HepG2 (cell line): ENCODE measurements at regions not wholly inside any gene's neighbourhood (a gene's known extent, or its start where the extent isn't known, plus 50 kb on each side); places are given as distances from the start of the nearest gene placed in this dataset.

Experiments
- AHR ChIP-seq: IDR thresholded peaks from 2 replicates; pipeline ENCODE4 v1.6.1; 2018; ENCODE audit warnings: missing genetic modification reagents, missing compliant biosample characterization
- ARNTL ChIP-seq: sonication (generic); formaldehyde crosslinking; IDR thresholded peaks from 2 replicates; pipeline ENCODE4 v1.4.0; 2020; ENCODE audit warnings: mild to moderate bottlenecking, missing genetic modification reagents
- CBFB ChIP-seq: sonication (generic); formaldehyde crosslinking; IDR thresholded peaks from 2 replicates; pipeline ENCODE4 v1.4.0; 2020; ENCODE audit warnings: missing genetic modification reagents
- CSRNP2 ChIP-seq: sonication (generic); formaldehyde crosslinking; conservative IDR thresholded peaks from 2 replicates; pipeline ENCODE4 v1.8.0; 2022; ENCODE audit warnings: low read depth, missing genetic modification reagents
- ESRRA ChIP-seq: sonication (generic); formaldehyde crosslinking; IDR thresholded peaks from 2 replicates; pipeline ENCODE4 v1.5.1; 2020; ENCODE audit warnings: mild to moderate bottlenecking, low read depth, missing genetic modification reagents
- GPN1 ChIP-seq: sonication (generic); formaldehyde crosslinking; IDR thresholded peaks from 2 replicates; pipeline ENCODE4 v1.5.1; 2020; ENCODE audit warnings: missing genetic modification reagents, borderline replicate concordance
- ISX ChIP-seq: sonication (generic); formaldehyde crosslinking; conservative IDR thresholded peaks from 2 replicates; pipeline ENCODE4 v1.5.0; 2020; ENCODE audit warnings: missing genetic modification reagents
- JARID2 ChIP-seq: sonication (generic); formaldehyde crosslinking; IDR thresholded peaks from 2 replicates; pipeline ENCODE4 v1.8.1; 2023; ENCODE audit warnings: missing genetic modification reagents, inconsistent platforms; ENCODE audit not compliant: insufficient replicate concordance
- MBD4 ChIP-seq: IDR thresholded peaks from 2 replicates; pipeline ENCODE4 v1.6.1; 2012; ENCODE audit warnings: low read length, inconsistent platforms, borderline replicate concordance
- MED8 ChIP-seq: sonication (generic); formaldehyde crosslinking; IDR thresholded peaks from 2 replicates; pipeline ENCODE4 v1.8.1; 2023; ENCODE audit warnings: mild to moderate bottlenecking, missing genetic modification reagents; ENCODE audit not compliant: insufficient replicate concordance
- NFATC3 ChIP-seq: sonication (generic); formaldehyde crosslinking; IDR thresholded peaks from 2 replicates; pipeline ENCODE4 v1.5.1; 2020; ENCODE audit warnings: mild to moderate bottlenecking, missing genetic modification reagents
- NR2F6 ChIP-seq, 2 experiments: IDR thresholded peaks; 2 replicates each; pipeline ENCODE4 v1.6.1; 2016; ENCODE audit warnings: antibody characterized with exemption in 1 of 2, mild to moderate bottlenecking in 1 of 2
- REPIN1 ChIP-seq: sonication (generic); formaldehyde crosslinking; IDR thresholded peaks from 2 replicates; pipeline ENCODE4 v1.8.0; 2022; ENCODE audit warnings: missing genetic modification reagents, low read depth, mild to moderate bottlenecking, borderline replicate concordance
- RFXAP ChIP-seq: sonication (generic); formaldehyde crosslinking; IDR thresholded peaks from 2 replicates; pipeline ENCODE4 v1.4.0; 2020; ENCODE audit warnings: missing genetic modification reagents, borderline replicate concordance
- SALL2 ChIP-seq: sonication (generic); formaldehyde crosslinking; IDR thresholded peaks from 2 replicates; pipeline ENCODE4 v1.8.1; 2023; ENCODE audit warnings: mild to moderate bottlenecking, missing genetic modification reagents, inconsistent platforms
- XRCC5 ChIP-seq: fragments of 200-400 bp; formaldehyde crosslinking; optimal IDR thresholded peaks from 2 replicates; pipeline ENCODE3; 2017; ENCODE audit warnings: mild to moderate bottlenecking, low read length
- ZFY ChIP-seq: sonication (generic); formaldehyde crosslinking; IDR thresholded peaks from 2 replicates; pipeline ENCODE4 v1.4.0; 2020; ENCODE audit warnings: missing genetic modification reagents
- ZNF549 ChIP-seq: sonication (generic); formaldehyde crosslinking; IDR thresholded peaks from 2 replicates; pipeline ENCODE4 v1.5.0; 2020; ENCODE audit warnings: missing genetic modification reagents
- ZNF552 ChIP-seq: sonication (generic); formaldehyde crosslinking; IDR thresholded peaks from 2 replicates; pipeline ENCODE4 v1.9.0; 2022; ENCODE audit warnings: missing genetic modification reagents, mild to moderate bottlenecking, borderline replicate concordance
- ZNF563 ChIP-seq: sonication (generic); formaldehyde crosslinking; IDR thresholded peaks from 2 replicates; pipeline ENCODE4 v1.8.0; 2022; ENCODE audit warnings: mild to moderate bottlenecking, moderate library complexity, missing genetic modification reagents
- ZNF816 ChIP-seq: sonication (generic); formaldehyde crosslinking; IDR thresholded peaks from 2 replicates; pipeline ENCODE4 v1.8.0; 2022; ENCODE audit warnings: missing genetic modification reagents, mild to moderate bottlenecking, borderline replicate concordance
- ZUFSP ChIP-seq: sonication (generic); formaldehyde crosslinking; IDR thresholded peaks from 2 replicates; pipeline ENCODE4 v1.9.0; 2021; ENCODE audit warnings: missing genetic modification reagents, mild to moderate bottlenecking, borderline replicate concordance
- TF ChIP-seq, protein P1 (sequence below): sonication (generic); formaldehyde crosslinking; IDR thresholded peaks from 2 replicates; pipeline ENCODE4 v1.5.1; 2020; ENCODE audit warnings: mild to moderate bottlenecking, missing genetic modification reagents, moderate library complexity
- TF ChIP-seq, protein P2 (sequence below): IDR thresholded peaks from 2 replicates; pipeline ENCODE4 v1.6.1; 2012; ENCODE audit warnings: low read depth, low read length, improper control_type of control experiment

DNA sequence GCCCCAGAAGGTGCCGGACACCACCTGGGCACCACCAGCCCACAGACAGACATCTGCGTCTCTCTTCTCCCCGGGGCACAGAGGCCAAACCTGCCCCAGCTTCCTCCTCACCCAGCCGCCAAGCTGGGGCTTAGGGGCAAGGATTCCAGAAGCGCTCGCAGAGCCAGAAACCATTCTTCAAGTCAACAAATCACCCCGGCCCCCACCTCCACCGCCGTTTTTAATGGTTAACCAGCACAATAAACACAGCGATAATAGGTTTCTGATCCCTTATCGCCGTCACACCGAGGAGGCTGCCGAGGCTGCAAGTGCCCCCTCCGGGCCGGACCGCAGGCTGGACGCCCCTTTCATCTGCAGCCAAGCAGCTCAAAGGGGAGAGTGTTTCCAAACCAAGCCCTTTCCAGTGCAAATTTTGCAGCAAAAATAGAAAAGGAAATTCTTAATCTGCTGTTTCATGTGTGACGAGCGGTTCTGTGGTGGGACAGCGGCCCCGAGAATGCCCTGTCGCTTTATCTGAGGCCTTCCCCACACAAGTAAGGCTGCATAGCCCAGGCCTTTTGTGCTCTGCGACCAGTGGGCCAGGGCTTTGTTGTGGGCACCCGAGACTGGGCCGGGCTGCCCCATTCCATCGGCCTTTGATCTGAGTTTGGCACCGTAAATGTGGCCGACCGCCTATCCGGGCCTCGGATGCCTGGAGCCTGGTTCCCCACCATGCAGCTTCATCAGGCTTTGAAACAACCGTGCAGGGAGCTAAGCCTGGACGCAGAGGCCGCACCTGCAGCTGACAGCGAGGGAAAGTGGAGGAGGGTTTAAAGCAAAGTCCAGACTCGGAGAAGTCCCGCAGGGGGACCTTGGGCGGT is 83.2 kb downstream of the FOXL3 start (continued):
- peak; percentile 28; the same call in 1 of the 2 replicates for TF ChIP-seq ESRRA (CRISPR knock-in tag)
- no peak for TF ChIP-seq ZUFSP
- no peak for TF ChIP-seq ZNF563 (CRISPR knock-in tag)
- TF ChIP-seq NFATC3 (CRISPR knock-in tag) = no peak
- peak; percentile 55; the same call in 1 of the 2 replicates for TF ChIP-seq ARNTL
- peak; percentile 39; the same call in 1 of the 2 replicates for TF ChIP-seq RFXAP (CRISPR knock-in tag)
- TF ChIP-seq, protein P1, sequence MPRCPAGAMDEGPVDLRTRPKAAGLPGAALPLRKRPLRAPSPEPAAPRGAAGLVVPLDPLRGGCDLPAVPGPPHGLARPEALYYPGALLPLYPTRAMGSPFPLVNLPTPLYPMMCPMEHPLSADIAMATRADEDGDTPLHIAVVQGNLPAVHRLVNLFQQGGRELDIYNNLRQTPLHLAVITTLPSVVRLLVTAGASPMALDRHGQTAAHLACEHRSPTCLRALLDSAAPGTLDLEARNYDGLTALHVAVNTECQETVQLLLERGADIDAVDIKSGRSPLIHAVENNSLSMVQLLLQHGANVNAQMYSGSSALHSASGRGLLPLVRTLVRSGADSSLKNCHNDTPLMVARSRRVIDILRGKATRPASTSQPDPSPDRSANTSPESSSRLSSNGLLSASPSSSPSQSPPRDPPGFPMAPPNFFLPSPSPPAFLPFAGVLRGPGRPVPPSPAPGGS (CRISPR knock-in tag) = no peak; the same call in 1 of the 2 replicates
- TF ChIP-seq CBFB (CRISPR knock-in tag) = peak; percentile 80; the same call in 1 of the 2 replicates
- no peak for TF ChIP-seq MBD4
- TF ChIP-seq ZNF552 = no peak
- TF ChIP-seq, protein P2, sequence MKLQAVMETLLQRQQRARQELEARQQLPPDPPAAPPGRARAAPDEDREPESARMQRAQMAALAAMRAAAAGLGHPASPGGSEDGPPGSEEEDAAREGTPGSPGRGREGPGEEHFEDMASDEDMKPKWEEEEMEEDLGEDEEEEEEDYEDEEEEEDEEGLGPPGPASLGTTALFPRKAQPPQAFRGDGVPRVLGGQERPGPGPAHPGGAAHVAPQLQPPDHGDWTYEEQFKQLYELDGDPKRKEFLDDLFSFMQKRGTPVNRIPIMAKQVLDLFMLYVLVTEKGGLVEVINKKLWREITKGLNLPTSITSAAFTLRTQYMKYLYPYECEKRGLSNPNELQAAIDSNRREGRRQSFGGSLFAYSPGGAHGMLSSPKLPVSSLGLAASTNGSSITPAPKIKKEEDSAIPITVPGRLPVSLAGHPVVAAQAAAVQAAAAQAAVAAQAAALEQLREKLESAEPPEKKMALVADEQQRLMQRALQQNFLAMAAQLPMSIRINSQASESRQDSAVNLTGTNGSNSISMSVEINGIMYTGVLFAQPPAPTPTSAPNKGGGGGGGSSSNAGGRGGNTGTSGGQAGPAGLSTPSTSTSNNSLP = peak; percentile 62
- 0 out of 2 replicates have a peak, but pooled peaks have one; percentile 2 for TF ChIP-seq SALL2 (CRISPR knock-in tag)
- peak; percentile 91 for TF ChIP-seq XRCC5
- no peak for TF ChIP-seq AHR
- TF ChIP-seq ISX (CRISPR knock-in tag) = no peak
- no peak for TF ChIP-seq GPN1 (CRISPR knock-in tag)
- TF ChIP-seq JARID2 (CRISPR knock-in tag) = no peak
- TF ChIP-seq ZNF816 = no peak
- TF ChIP-seq NR2F6 (IDR thresholded peaks at IDR 0.05) = peak; percentile 66
- peak; percentile 70 for TF ChIP-seq NR2F6 (CRISPR knock-in tag; IDR thresholded peaks at IDR 0.05)
- peak; percentile 73 for TF ChIP-seq MED8
- TF ChIP-seq CSRNP2 (CRISPR knock-in tag) = no peak
- peak; percentile 63 for TF ChIP-seq ZFY (CRISPR knock-in tag)
- TF ChIP-seq ZNF549 (CRISPR knock-in tag) = no peak
- peak; percentile 79; the same call in 1 of the 2 replicates for TF ChIP-seq REPIN1 (CRISPR knock-in tag)
